ENCODE measurements at regions not wholly inside any gene's neighbourhood (a gene's known extent, or its start where the extent isn't known, plus 50 kb on each side); places are given as distances from the start of the nearest gene placed in this dataset.

DNA sequence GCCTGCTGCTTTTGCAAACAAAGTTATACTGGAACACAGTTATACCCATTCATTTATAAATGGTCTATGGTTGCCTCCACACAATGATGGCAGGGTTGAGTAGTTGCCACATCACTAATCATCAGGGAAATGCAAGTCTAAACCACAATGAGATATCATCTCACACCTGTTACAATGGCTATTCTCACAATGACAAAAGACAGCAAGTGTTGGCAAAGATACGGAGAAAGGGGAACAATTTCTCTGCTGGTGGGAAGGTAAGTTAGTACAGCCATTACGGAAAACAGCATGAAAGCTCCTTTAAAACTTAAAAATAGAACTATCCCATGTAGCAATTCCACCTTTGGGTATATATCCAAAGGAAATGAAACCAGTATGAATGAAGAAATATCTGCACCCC, 261.4 kb downstream of the TJP1 start:
- no peak overlapping the region for H3K4me3 ChIP-seq (replicated peaks in 1 of 2; ENCODE audit: low read depth in 2 of 2, low read length in 2 of 2)
- TF ChIP-seq, protein P1, sequence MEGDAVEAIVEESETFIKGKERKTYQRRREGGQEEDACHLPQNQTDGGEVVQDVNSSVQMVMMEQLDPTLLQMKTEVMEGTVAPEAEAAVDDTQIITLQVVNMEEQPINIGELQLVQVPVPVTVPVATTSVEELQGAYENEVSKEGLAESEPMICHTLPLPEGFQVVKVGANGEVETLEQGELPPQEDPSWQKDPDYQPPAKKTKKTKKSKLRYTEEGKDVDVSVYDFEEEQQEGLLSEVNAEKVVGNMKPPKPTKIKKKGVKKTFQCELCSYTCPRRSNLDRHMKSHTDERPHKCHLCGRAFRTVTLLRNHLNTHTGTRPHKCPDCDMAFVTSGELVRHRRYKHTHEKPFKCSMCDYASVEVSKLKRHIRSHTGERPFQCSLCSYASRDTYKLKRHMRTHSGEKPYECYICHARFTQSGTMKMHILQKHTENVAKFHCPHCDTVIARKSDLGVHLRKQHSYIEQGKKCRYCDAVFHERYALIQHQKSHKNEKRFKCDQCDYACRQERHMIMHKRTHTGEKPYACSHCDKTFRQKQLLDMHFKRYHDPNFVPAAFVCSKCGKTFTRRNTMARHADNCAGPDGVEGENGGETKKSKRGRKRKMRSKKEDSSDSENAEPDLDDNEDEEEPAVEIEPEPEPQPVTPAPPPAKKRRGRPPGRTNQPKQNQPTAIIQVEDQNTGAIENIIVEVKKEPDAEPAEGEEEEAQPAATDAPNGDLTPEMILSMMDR (IDR thresholded peaks at IDR 0.05; ENCODE audit: low read depth, low read length) = no peak
- no peak for DNase-seq (ENCODE audit: low read depth in 2 of 2)

- TF ChIP-seq, protein P1 (IDR thresholded peaks at IDR 0.05; ENCODE audit: low read depth, low read length) = no peak
- no peak overlapping the region for H3K4me3 ChIP-seq (replicated peaks in 1 of 2; ENCODE audit: low read depth in 2 of 2, low read length in 2 of 2)
These were observed 264.0 kb downstream of the TJP1 start for GRCh38 chr15:29558261-29558660.

DNA sequence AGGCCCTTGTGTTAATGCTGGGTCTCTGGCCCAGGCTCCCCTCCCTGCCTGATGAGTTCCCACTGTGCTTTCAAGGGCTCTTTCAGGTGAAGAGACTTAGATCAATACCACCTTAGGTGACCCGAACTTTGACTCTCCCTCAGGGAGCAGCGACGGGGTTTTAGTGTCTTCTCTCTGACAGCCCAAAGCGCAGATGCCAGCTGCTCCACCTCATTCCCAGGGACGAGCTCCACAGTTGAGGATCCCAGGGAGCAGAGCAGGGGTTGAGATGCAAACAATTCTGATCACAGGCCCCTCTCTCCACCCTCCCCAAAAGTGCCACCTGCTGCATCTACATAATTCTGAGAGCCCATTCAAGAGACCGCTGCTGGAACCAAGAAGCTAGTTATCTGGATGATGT, 265.1 kb downstream of the TJP1 start:
- DNase-seq (ENCODE audit: low read depth in 2 of 2) = no peak
- no peak overlapping the region for H3K4me3 ChIP-seq (replicated peaks in 1 of 2; ENCODE audit: low read depth in 2 of 2, low read length in 2 of 2)
- TF ChIP-seq, protein P1 (IDR thresholded peaks at IDR 0.05; ENCODE audit: low read depth, low read length) = no peak

More at GRCh38 chr15:29558261-29558660, 264.0 kb downstream of the TJP1 start:
- no peak for DNase-seq (ENCODE audit: low read depth in 2 of 2)

DNA sequence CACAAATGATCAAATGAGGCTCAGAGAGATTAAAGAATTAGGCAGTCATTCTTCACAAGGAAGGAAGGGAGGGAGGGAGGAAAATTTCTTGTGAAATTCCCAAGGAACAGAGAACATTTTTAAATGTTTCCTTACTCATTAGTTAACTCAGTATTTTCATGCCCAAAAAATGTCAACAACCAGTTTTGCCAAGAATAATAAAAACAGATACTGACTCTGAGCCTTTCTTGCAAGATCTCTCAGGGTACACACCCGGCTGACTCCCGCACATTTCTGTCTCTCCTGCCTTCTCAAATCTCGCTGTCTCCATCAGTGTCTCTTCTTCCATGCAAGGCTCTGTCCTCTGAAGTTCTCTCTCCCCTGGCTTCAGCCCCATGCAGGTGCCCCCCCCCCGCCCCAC, 265.9 kb downstream of the TJP1 start:
- peak; percentile 15 to 65 for DNase-seq (ENCODE audit: low read depth in 2 of 2)
- TF ChIP-seq, protein P1 (IDR thresholded peaks at IDR 0.05; ENCODE audit: low read depth, low read length) = no peak
- H3K4me3 ChIP-seq (replicated peaks in 1 of 2; ENCODE audit: low read depth in 2 of 2, low read length in 2 of 2) = no peak overlapping the region

GRCh38 chr15:29554531-29554930, 267.7 kb downstream of the TJP1 start:
- TF ChIP-seq, protein P1 (IDR thresholded peaks at IDR 0.05; ENCODE audit: low read depth, low read length) = no peak
- peak in 1 of 2 donors; percentile 35 for DNase-seq (ENCODE audit: low read depth in 2 of 2)
- no peak overlapping the region for H3K4me3 ChIP-seq (replicated peaks in 1 of 2; ENCODE audit: low read depth in 2 of 2, low read length in 2 of 2)

DNA sequence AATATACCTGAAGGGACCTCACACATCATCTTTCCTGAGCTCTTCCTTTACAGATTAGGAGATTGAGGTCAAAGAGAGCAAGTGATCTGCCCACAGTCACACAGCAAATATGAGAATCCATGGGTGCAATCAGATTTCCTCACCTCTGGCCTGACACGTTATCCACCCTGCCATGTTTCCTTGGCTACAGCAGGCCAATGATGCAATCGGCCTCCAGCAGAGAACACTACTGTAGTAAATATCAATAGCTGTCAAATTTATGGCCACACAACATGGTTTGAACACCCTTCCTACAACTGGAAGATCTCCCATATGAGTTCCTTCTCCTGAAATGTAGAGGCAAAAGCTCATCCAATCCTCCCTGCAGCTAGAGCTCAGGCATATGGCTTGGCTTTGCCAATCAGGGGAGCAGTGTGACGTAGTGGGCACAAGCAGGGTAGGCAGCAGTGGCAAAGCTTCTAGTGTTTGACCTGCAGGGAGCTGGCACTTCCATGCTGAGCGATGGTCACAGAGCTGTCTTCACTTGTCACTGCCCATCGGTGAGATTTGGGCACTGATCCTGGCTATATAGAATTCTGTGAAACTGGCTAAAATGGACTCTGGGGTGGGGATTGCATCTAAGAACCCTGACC, 271.3 kb downstream of the TJP1 start:
- no peak for DNase-seq (ENCODE audit: low read depth in 2 of 2)
- H3K4me3 ChIP-seq (replicated peaks in 1 of 2; ENCODE audit: low read depth in 2 of 2, low read length in 2 of 2) = no peak overlapping the region
- TF ChIP-seq, protein P1 (IDR thresholded peaks at IDR 0.05; ENCODE audit: low read depth, low read length) = no peak

GRCh38 chr15:29548006-29548405, 274.3 kb downstream of the TJP1 start:
- no peak overlapping the region for H3K4me3 ChIP-seq (replicated peaks in 1 of 2; ENCODE audit: low read depth in 2 of 2, low read length in 2 of 2)
- no peak for DNase-seq (ENCODE audit: low read depth in 2 of 2)
- TF ChIP-seq, protein P1 (IDR thresholded peaks at IDR 0.05; ENCODE audit: low read depth, low read length) = no peak

All from cardiac fibroblast (primary cell).